ENCODE measurements at regions not wholly inside any gene's neighbourhood (a gene's known extent, or its start where the extent isn't known, plus 50 kb on each side); places are given as distances from the start of the nearest gene placed in this dataset.
"Not testable (repeated sequence)": the region's sequence is repeated elsewhere in the genome, so short reads cannot be mapped to it uniquely, and the experiment has no call there.

- H3K36me3 ChIP-seq (ENCODE audit: insufficient read depth), result no peaks in the 10 kb centered on the region
- no peaks in the 10 kb centered on the region for H3K79me2 ChIP-seq (ENCODE audit: insufficient read depth, low read depth)
- H3K4me3 ChIP-seq (IDR thresholded peaks at IDR 0.05; ENCODE audit: insufficient read depth, low read depth, low read length), result no peak overlapping the region
- H3K27me3 ChIP-seq (ENCODE audit: insufficient read depth, low read depth), result no peaks in the 10 kb centered on the region
- H2AFZ ChIP-seq (ENCODE audit: low read depth), result no peak overlapping the region
- H3K27ac ChIP-seq, result no peak overlapping the region
- H3K4me2 ChIP-seq, result no peak overlapping the region
- TF ChIP-seq CTCF (conservative IDR thresholded peaks at IDR 0.05; ENCODE audit: low read depth, low read length), result no peak
- H4K20me1 ChIP-seq (ENCODE audit: insufficient read depth), result no peaks in the 10 kb centered on the region
- H3K4me1 ChIP-seq (ENCODE audit: low read depth, poor library complexity, severe bottlenecking), result no peaks in the 10 kb centered on the region
- H3K9ac ChIP-seq, result no peak overlapping the region
Observed at GRCh38 chr3:164320962-164321361, 757.3 kb downstream of the SI start.

GRCh38 chr3:164306042-164306441 lies 772.3 kb downstream of the SI start:
- TF ChIP-seq CTCF (conservative IDR thresholded peaks at IDR 0.05; ENCODE audit: low read depth, low read length), result no peak
- H4K20me1 ChIP-seq (ENCODE audit: insufficient read depth), result no peaks in the 10 kb centered on the region
- no peaks in the 10 kb centered on the region for H3K36me3 ChIP-seq (ENCODE audit: insufficient read depth)
- no peaks in the 10 kb centered on the region for H3K79me2 ChIP-seq (ENCODE audit: insufficient read depth, low read depth)
- no peaks in the 10 kb centered on the region for H3K4me1 ChIP-seq (ENCODE audit: low read depth, poor library complexity, severe bottlenecking)
- H3K27me3 ChIP-seq (ENCODE audit: insufficient read depth, low read depth), result no peaks in the 10 kb centered on the region
- H3K4me2 ChIP-seq, result no peak overlapping the region
- no peak overlapping the region for H3K9ac ChIP-seq
- H3K4me3 ChIP-seq (IDR thresholded peaks at IDR 0.05; ENCODE audit: insufficient read depth, low read depth, low read length), result no peak overlapping the region
- no peak overlapping the region for H2AFZ ChIP-seq (ENCODE audit: low read depth)
- H3K27ac ChIP-seq, result no peak overlapping the region

DNA sequence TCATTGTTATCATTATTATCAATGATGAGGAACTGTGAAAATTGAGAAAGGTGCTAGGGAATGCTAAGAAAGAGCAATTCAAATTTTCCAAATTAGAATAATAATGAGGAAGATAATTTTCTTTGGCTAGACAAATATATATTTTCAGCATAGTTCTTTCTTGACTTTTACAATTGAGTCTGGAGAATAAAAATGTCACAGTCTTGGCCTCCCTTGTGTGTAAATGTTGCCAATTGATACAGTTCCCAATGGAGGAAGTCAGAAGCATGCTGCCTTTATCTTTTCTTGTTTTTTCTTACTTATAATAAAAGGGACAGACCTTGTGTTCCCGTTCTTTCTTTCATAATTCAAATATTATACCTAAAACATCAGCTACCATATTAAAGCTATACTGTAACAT lies 774.4 kb downstream of the SI start:
- Histone ChIP-seq H3K4me3 (IDR thresholded peaks at IDR 0.05; ENCODE audit: insufficient read depth, low read depth, low read length) (no peak overlapping the region), H2AFZ (ENCODE audit: low read depth) (no peak overlapping the region), H3K4me2 (no peak overlapping the region), H3K36me3 (ENCODE audit: insufficient read depth) (no peaks in the 10 kb centered on the region), H3K9ac (no peak overlapping the region), H3K4me1 (ENCODE audit: low read depth, poor library complexity, severe bottlenecking) (no peaks in the 10 kb centered on the region), H4K20me1 (ENCODE audit: insufficient read depth) (no peaks in the 10 kb centered on the region), H3K79me2 (ENCODE audit: insufficient read depth, low read depth) (no peaks in the 10 kb centered on the region), H3K27ac (no peak overlapping the region), H3K27me3 (ENCODE audit: insufficient read depth, low read depth) (no peaks in the 10 kb centered on the region)
- TF ChIP-seq CTCF (conservative IDR thresholded peaks at IDR 0.05; ENCODE audit: low read depth, low read length), result no peak

DNA sequence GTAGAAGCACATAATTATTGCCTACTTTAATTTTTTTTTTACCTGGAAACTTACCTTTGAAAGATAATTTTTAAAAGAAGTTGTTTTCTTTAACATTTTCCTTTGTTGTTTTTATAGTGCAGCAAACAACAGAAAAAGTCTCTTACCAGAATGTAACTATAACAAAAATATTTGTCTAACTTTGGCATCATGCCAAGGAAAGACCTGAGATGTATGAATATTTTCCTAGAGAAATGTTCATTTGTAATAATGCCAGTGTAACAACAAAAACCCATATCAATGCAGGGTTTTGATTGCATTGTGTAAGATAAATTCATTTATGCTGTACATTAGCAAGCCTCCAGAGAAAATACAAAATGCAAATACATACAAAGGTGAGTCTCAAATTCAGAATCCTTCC lies 775.7 kb downstream of the SI start:
- Histone ChIP-seq H3K27me3 (ENCODE audit: insufficient read depth, low read depth) (no peaks in the 10 kb centered on the region), H4K20me1 (ENCODE audit: insufficient read depth) (no peaks in the 10 kb centered on the region), H3K9ac (no peak overlapping the region), H2AFZ (ENCODE audit: low read depth) (no peak overlapping the region), H3K4me2 (no peak overlapping the region), H3K4me3 (IDR thresholded peaks at IDR 0.05; ENCODE audit: insufficient read depth, low read depth, low read length) (no peak overlapping the region), H3K79me2 (ENCODE audit: insufficient read depth, low read depth) (no peaks in the 10 kb centered on the region), H3K27ac (no peak overlapping the region), H3K4me1 (ENCODE audit: low read depth, poor library complexity, severe bottlenecking) (no peaks in the 10 kb centered on the region), H3K36me3 (ENCODE audit: insufficient read depth) (no peaks in the 10 kb centered on the region)
- no peak for TF ChIP-seq CTCF (conservative IDR thresholded peaks at IDR 0.05; ENCODE audit: low read depth, low read length)

GRCh38 chr3:164291486-164291885 lies 786.8 kb downstream of the SI start:
- not testable (repeated sequence) for H3K27me3 ChIP-seq (ENCODE audit: insufficient read depth, low read depth); H3K79me2 ChIP-seq (ENCODE audit: insufficient read depth, low read depth); H3K4me2 ChIP-seq; H3K4me1 ChIP-seq (ENCODE audit: low read depth, poor library complexity, severe bottlenecking); H3K27ac ChIP-seq; H4K20me1 ChIP-seq (ENCODE audit: insufficient read depth); H2AFZ ChIP-seq (ENCODE audit: low read depth); H3K4me3 ChIP-seq (IDR thresholded peaks at IDR 0.05; ENCODE audit: insufficient read depth, low read depth, low read length); H3K36me3 ChIP-seq (ENCODE audit: insufficient read depth); H3K9ac ChIP-seq

Data from KMS-11 (cell line).